WTC11 (cell line): ENCODE measurements at regions not wholly inside any gene's neighbourhood (a gene's known extent, or its start where the extent isn't known, plus 50 kb on each side); places are given as distances from the start of the nearest gene placed in this dataset.

Experiments used
- ELF4 ChIP-seq: sonication (generic); formaldehyde crosslinking; IDR thresholded peaks from 2 replicates; pipeline ENCODE4 v1.8.1; 2022; ENCODE audit warnings: low read depth, mild to moderate bottlenecking, moderate library complexity, missing genetic modification reagents
- NR2C2 ChIP-seq: sonication (generic); formaldehyde crosslinking; IDR thresholded peaks from 2 replicates; pipeline ENCODE4 v1.8.0; 2022; ENCODE audit warnings: mild to moderate bottlenecking, missing genetic modification reagents
- RELA ChIP-seq: sonication (generic); formaldehyde crosslinking; IDR thresholded peaks from 2 replicates; pipeline ENCODE4 v1.8.1; 2022; ENCODE audit warnings: missing genetic modification reagents, mild to moderate bottlenecking, borderline replicate concordance
- ZNF138 ChIP-seq: sonication (generic); formaldehyde crosslinking; conservative IDR thresholded peaks from 2 replicates; pipeline ENCODE4 v1.8.1; 2022; ENCODE audit warnings: mild to moderate bottlenecking, moderate library complexity, missing genetic modification reagents
- TF ChIP-seq, protein P1 (sequence below): fragments of 200-600 bp; IDR thresholded peaks from 2 replicates; pipeline ENCODE4 v1.8.0; 2022; ENCODE audit warnings: antibody characterized with exemption
- TF ChIP-seq, protein P2 (sequence below): sonication (generic); formaldehyde crosslinking; IDR thresholded peaks from 2 replicates; pipeline ENCODE4 v1.8.1; 2023; ENCODE audit warnings: mild to moderate bottlenecking, missing genetic modification reagents, moderate library complexity
- TF ChIP-seq, protein P3 (sequence below): sonication (generic); formaldehyde crosslinking; IDR thresholded peaks from 2 replicates; pipeline ENCODE4 v1.8.1; 2022; ENCODE audit warnings: low read depth, mild to moderate bottlenecking, moderate library complexity, missing genetic modification reagents, borderline replicate concordance

DNA sequence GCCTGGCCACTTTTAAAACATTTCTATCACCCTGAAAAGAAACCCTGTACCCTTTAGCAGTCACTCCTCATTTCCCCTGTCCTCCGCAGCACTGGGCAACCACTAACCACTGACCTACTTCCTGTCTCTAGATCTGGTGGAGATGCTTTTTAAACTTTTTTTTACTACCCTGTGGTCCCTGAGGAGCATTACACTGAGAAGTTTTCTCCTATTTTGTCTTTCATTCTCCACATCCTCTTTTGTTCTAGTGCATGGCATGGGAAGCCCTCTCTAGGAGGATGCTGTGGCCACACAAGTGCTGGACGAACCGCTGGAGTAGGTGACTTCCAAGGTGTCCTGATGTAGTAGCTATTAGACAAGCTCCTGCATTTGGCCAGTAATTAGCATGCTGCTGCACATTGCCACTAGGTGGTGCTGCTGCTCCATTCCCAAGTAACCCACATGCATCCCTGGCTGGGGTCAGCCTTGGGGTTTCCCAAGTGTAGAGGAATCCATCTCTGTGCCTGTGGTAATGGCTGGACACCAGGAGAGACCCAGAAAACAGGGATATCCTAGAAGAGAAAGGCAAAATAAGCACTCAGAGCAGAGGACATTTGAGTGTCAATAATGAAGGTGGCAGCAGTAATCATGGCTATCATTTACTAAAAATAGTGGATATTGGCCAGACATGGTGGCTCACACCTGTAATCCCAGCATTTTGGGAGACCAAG, 143.8 kb upstream of the CRHR1 start:
- TF ChIP-seq, protein P1, sequence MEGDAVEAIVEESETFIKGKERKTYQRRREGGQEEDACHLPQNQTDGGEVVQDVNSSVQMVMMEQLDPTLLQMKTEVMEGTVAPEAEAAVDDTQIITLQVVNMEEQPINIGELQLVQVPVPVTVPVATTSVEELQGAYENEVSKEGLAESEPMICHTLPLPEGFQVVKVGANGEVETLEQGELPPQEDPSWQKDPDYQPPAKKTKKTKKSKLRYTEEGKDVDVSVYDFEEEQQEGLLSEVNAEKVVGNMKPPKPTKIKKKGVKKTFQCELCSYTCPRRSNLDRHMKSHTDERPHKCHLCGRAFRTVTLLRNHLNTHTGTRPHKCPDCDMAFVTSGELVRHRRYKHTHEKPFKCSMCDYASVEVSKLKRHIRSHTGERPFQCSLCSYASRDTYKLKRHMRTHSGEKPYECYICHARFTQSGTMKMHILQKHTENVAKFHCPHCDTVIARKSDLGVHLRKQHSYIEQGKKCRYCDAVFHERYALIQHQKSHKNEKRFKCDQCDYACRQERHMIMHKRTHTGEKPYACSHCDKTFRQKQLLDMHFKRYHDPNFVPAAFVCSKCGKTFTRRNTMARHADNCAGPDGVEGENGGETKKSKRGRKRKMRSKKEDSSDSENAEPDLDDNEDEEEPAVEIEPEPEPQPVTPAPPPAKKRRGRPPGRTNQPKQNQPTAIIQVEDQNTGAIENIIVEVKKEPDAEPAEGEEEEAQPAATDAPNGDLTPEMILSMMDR: peak; percentile 93
- TF ChIP-seq, protein P2, sequence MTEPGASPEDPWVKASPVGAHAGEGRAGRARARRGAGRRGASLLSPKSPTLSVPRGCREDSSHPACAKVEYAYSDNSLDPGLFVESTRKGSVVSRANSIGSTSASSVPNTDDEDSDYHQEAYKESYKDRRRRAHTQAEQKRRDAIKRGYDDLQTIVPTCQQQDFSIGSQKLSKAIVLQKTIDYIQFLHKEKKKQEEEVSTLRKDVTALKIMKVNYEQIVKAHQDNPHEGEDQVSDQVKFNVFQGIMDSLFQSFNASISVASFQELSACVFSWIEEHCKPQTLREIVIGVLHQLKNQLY (CRISPR knock-in tag): no peak
- TF ChIP-seq RELA (CRISPR knock-in tag) (no peak), ZNF138 (no peak), NR2C2 (CRISPR knock-in tag) (no peak), ELF4 (CRISPR knock-in tag) (no peak)
- TF ChIP-seq, protein P3, sequence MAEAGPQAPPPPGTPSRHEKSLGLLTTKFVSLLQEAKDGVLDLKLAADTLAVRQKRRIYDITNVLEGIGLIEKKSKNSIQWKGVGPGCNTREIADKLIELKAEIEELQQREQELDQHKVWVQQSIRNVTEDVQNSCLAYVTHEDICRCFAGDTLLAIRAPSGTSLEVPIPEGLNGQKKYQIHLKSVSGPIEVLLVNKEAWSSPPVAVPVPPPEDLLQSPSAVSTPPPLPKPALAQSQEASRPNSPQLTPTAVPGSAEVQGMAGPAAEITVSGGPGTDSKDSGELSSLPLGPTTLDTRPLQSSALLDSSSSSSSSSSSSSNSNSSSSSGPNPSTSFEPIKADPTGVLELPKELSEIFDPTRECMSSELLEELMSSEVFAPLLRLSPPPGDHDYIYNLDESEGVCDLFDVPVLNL: no peak
